CD1c-positive myeloid dendritic cell (primary cell): ENCODE measurements at regions not wholly inside any gene's neighbourhood (a gene's known extent, or its start where the extent isn't known, plus 50 kb on each side); places are given as distances from the start of the nearest gene placed in this dataset.

Source experiments
- DNase-seq: peaks from one replicate; pipeline ENCODE4 v3.0.0-alpha.2; 2016; ENCODE audit errors: extremely low spot score

DNA sequence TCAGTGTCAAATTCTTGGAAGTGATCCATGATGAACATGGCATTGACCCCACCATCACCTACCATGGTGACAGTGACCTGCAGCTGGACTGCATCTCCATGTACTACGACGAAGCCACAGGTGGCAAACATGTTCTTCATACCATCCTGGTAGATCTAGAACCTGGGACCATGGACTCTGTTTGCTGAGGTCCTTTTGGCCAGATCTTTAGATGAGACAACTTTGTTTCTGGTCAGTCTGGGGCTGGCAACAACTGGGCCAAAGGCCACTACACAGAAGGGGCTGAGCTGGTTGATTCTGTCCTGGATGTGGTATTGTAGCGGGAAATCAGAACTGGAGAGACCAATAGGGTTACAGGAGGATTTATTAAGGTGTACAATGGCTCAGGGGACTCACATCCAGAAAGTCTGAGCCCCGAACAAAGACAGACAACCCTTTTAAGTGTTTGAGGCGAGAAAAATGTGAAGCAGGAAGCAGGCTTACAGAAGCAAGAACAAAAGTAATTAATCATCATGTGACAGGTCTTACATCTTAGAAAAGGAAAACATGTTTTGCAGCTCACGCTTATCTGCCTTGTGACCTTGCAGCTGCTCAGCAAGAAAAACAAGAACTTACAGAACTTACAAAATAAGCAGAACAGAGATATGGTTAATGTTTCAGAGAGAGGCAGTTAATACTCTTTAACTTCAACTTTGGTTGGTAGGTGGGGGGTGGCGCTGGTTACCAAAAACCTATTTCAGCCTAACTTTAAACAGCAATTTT lies 58.8 kb upstream of the MOCS1 start:
- DNase-seq = no peak
